Neural crest cell (in vitro differentiated cells): ENCODE measurements at regions not wholly inside any gene's neighbourhood (a gene's known extent, or its start where the extent isn't known, plus 50 kb on each side); places are given as distances from the start of the nearest gene placed in this dataset.

Experiments used
- DNase-seq: peaks from one replicate; pipeline ENCODE4 v3.0.0; 2021; ENCODE audit warnings: low read depth, mixed read lengths, low spot score
- H3K27ac Mint-ChIP-seq: one replicate; pipeline ENCODE4 v1.8.0; 2021; ENCODE audit warnings: mild to moderate bottlenecking, mixed read lengths; ENCODE audit not compliant: unreplicated experiment
- H3K27me3 Mint-ChIP-seq: 2 replicates; pipeline ENCODE4 v1.8.0; 2021; ENCODE audit warnings: low read depth, mild to moderate bottlenecking, mixed read lengths
- H3K36me3 Mint-ChIP-seq: 2 replicates; pipeline ENCODE4 v1.8.0; 2021; ENCODE audit warnings: low read depth, mild to moderate bottlenecking, mixed read lengths
- H3K4me1 Mint-ChIP-seq: 2 replicates; pipeline ENCODE4 v1.8.0; 2021; ENCODE audit warnings: mixed read lengths
- H3K4me3 Mint-ChIP-seq: one replicate; pipeline ENCODE4 v1.8.0; 2021; ENCODE audit warnings: mild to moderate bottlenecking, mixed read lengths
- H3K9me3 Mint-ChIP-seq: 2 replicates; pipeline ENCODE4 v1.8.0; 2021; ENCODE audit warnings: mixed read lengths
- CTCF ChIP-seq: fragments of 200-600 bp; sonication (generic); conservative IDR thresholded peaks from 2 replicates; pipeline ENCODE4 v1.5.0; 2021; ENCODE audit warnings: antibody characterized with exemption, mild to moderate bottlenecking

- H3K4me3 Mint-ChIP-seq = no peak overlapping the region
- TF ChIP-seq CTCF = no peak
- no peaks in the 10 kb centered on the region for H3K36me3 Mint-ChIP-seq
- H3K9me3 Mint-ChIP-seq = no peaks in the 10 kb centered on the region
- peaks cover 2% of the 10 kb centered on the region for H3K27me3 Mint-ChIP-seq
- DNase-seq = no peak
- H3K27ac Mint-ChIP-seq = no peak overlapping the region
- H3K4me1 Mint-ChIP-seq = no peaks in the 10 kb centered on the region
These were observed 140.5 kb upstream of the POGK start for GRCh38 chr1:166698771-166699170.

- H3K4me1 Mint-ChIP-seq = no peaks in the 10 kb centered on the region
- H3K9me3 Mint-ChIP-seq = no peaks in the 10 kb centered on the region
- no peaks in the 10 kb centered on the region for H3K36me3 Mint-ChIP-seq
- DNase-seq = no peak
- no peak overlapping the region for H3K4me3 Mint-ChIP-seq
- peaks cover 2% of the 10 kb centered on the region for H3K27me3 Mint-ChIP-seq
- TF ChIP-seq CTCF = no peak
- no peak overlapping the region for H3K27ac Mint-ChIP-seq
These were observed 139.7 kb upstream of the POGK start for GRCh38 chr1:166699613-166700012.

- Mint-ChIP-seq H3K9me3 (no peaks in the 10 kb centered on the region), H3K27ac (no peak overlapping the region)
These were observed 138.6 kb upstream of the POGK start for GRCh38 chr1:166700696-166701095.

GRCh38 chr1:166701603-166702100 is 137.6 kb upstream of the POGK start:
- no peak for DNase-seq
- no peak overlapping the region for H3K4me3 Mint-ChIP-seq
- H3K9me3 Mint-ChIP-seq = no peaks in the 10 kb centered on the region
- no peak for TF ChIP-seq CTCF
- no peaks in the 10 kb centered on the region for H3K36me3 Mint-ChIP-seq
- H3K27ac Mint-ChIP-seq = no peak overlapping the region
- no peaks in the 10 kb centered on the region for H3K27me3 Mint-ChIP-seq
- H3K4me1 Mint-ChIP-seq = no peaks in the 10 kb centered on the region

More at GRCh38 chr1:166700696-166701095, 138.6 kb upstream of the POGK start:
- no peak for DNase-seq
- TF ChIP-seq CTCF = no peak
- H3K27me3 Mint-ChIP-seq = no peaks in the 10 kb centered on the region
- H3K36me3 Mint-ChIP-seq = no peaks in the 10 kb centered on the region
- H3K4me1 Mint-ChIP-seq = no peaks in the 10 kb centered on the region
- H3K4me3 Mint-ChIP-seq = no peak overlapping the region

- Mint-ChIP-seq H3K27ac (no peak overlapping the region), H3K27me3 (peaks cover 2% of the 10 kb centered on the region), H3K4me3 (no peak overlapping the region), H3K36me3 (no peaks in the 10 kb centered on the region), H3K9me3 (no peaks in the 10 kb centered on the region), H3K4me1 (no peaks in the 10 kb centered on the region)
- TF ChIP-seq CTCF = no peak
- DNase-seq = no peak
These were observed 136.1 kb upstream of the POGK start for GRCh38 chr1:166703141-166703540.
